OCI-LY1 (cell line): ENCODE measurements at regions not wholly inside any gene's neighbourhood (a gene's known extent, or its start where the extent isn't known, plus 50 kb on each side); places are given as distances from the start of the nearest gene placed in this dataset.

ENCODE experiments used
- CTCF ChIP-seq: fragments of 200-600 bp; sonication (generic), shearing (Covaris generic); IDR thresholded peaks from 2 replicates; pipeline ENCODE4 v1.5.1; 2017; ENCODE audit warnings: mild to moderate bottlenecking, antibody characterized with exemption, low read length, moderate library complexity, mixed read lengths
- EZH2 ChIP-seq: fragments of 200-600 bp; sonication (generic), shearing (Covaris generic); IDR thresholded peaks from 2 replicates; pipeline ENCODE4 v1.8.0; 2017; ENCODE audit warnings: borderline replicate concordance, mixed run types, mild to moderate bottlenecking, antibody characterized with exemption, low read length, moderate library complexity, mixed read lengths

- no peak for TF ChIP-seq CTCF
- no peak for TF ChIP-seq EZH2
Observed at GRCh38 chr1:96588416-96588995, 133.1 kb upstream of the PTBP2 start.
